MCF 10A (cell line): ENCODE measurements at regions not wholly inside any gene's neighbourhood (a gene's known extent, or its start where the extent isn't known, plus 50 kb on each side); places are given as distances from the start of the nearest gene placed in this dataset.

ENCODE experiments used
- BruUV-seq: library from RNA; stranded (reverse); fragments of 400-500 nt; replicated peaks from 2 replicates; lab custom pipeline; 2021; lab: Mats Ljungman, UMichigan
- CTCF ChIA-PET: fragments of 300-600 bp; sonication (Branson Sonifier 250); formaldehyde crosslinking; extraction: SDS; loops from one replicate; lab custom pipeline; 2021; ENCODE audit warnings: antibody characterized with exemption, inconsistent platforms; lab: Yijun Ruan, JAX
- POLR2A ChIA-PET: fragments of 300-600, 350-650 bp; sonication (Branson Sonifier 250); formaldehyde crosslinking; extraction: SDS; loops from one replicate; lab custom pipeline; 2020; ENCODE audit warnings: antibody characterized with exemption, inconsistent platforms; lab: Yijun Ruan, JAX
- DNase-seq: peaks from one replicate; pipeline ENCODE4 v3.0.0-alpha.2; 2018; ENCODE audit not compliant: unreplicated experiment
- H3K27ac Mint-ChIP-seq: one replicate; pipeline ENCODE4 v1.8.0; 2022; ENCODE audit warnings: mild to moderate bottlenecking, low read depth, mixed read lengths; ENCODE audit not compliant: unreplicated experiment
- H3K27me3 Mint-ChIP-seq: one replicate; pipeline ENCODE4 v1.8.0; 2022; ENCODE audit warnings: mixed read lengths; ENCODE audit not compliant: insufficient read depth, unreplicated experiment
- H3K36me3 Mint-ChIP-seq: one replicate; pipeline ENCODE4 v1.8.0; 2022; ENCODE audit warnings: mild to moderate bottlenecking, moderate library complexity, mixed read lengths; ENCODE audit not compliant: insufficient read depth, unreplicated experiment
- H3K4me1 Mint-ChIP-seq: one replicate; pipeline ENCODE4 v1.8.0; 2022; ENCODE audit warnings: mixed read lengths; ENCODE audit not compliant: insufficient read depth, unreplicated experiment
- H3K4me3 Mint-ChIP-seq: one replicate; pipeline ENCODE4 v1.8.0; 2022; ENCODE audit warnings: mild to moderate bottlenecking, moderate library complexity, mixed read lengths; ENCODE audit not compliant: unreplicated experiment
- H3K9me3 Mint-ChIP-seq: one replicate; pipeline ENCODE4 v1.8.0; 2022; ENCODE audit warnings: mixed read lengths; ENCODE audit not compliant: unreplicated experiment
- intact Hi-C: fragments of 100-400 bp; cut with micrococcal nuclease; formaldehyde crosslinking; loops from 2 replicates; pipeline ENCODE4 v1.14.1; 2022
- TF ChIP-seq, protein P1 (sequence below): fragments of 200-600 bp; IDR thresholded peaks from one replicate; pipeline ENCODE4 v1.8.0; 2022; ENCODE audit warnings: antibody characterized with exemption, mild to moderate bottlenecking; ENCODE audit not compliant: unreplicated experiment

DNA sequence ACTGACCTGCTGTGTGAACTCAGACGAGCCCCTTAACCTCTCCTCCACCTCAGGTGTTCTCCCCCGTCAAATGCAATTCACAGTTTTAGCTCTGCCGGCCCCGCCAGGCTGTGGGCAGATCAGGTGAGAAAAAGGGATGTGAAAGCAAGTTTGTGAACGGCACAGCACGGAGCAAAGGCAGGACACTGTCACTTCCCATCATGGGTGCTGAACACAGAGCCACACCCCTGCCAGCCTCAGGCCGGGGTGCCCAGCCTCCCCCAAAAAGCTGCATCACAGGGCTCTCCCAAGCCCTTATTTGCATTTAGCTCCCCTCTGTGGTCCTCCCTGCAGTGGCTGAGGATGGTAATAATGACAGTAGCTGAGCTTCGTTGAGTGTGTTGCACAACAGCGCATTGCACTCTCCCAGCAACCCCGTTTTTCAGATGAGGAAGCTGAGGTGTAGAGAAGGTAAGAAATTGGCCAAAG, 88.8 kb upstream of the TNRC6C start:
- no peak for DNase-seq
- BruUV-seq: no TSS peak
- Mint-ChIP-seq H3K9me3 (no peaks in the 10 kb centered on the region), H3K36me3 (peaks cover 5% of the 10 kb centered on the region), H3K27ac (no peak overlapping the region), H3K4me3 (no peak overlapping the region), H3K27me3 (peaks cover 40% of the 10 kb centered on the region), H3K4me1 (no peaks in the 10 kb centered on the region)
- intact Hi-C loops: no loop called here
- POLR2A ChIA-PET: no interaction called here
- TF ChIP-seq, protein P1, sequence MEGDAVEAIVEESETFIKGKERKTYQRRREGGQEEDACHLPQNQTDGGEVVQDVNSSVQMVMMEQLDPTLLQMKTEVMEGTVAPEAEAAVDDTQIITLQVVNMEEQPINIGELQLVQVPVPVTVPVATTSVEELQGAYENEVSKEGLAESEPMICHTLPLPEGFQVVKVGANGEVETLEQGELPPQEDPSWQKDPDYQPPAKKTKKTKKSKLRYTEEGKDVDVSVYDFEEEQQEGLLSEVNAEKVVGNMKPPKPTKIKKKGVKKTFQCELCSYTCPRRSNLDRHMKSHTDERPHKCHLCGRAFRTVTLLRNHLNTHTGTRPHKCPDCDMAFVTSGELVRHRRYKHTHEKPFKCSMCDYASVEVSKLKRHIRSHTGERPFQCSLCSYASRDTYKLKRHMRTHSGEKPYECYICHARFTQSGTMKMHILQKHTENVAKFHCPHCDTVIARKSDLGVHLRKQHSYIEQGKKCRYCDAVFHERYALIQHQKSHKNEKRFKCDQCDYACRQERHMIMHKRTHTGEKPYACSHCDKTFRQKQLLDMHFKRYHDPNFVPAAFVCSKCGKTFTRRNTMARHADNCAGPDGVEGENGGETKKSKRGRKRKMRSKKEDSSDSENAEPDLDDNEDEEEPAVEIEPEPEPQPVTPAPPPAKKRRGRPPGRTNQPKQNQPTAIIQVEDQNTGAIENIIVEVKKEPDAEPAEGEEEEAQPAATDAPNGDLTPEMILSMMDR: no peak
- CTCF ChIA-PET: interaction anchor here (0.6 kb wide), 2 partner anchors 55 to 102 kb away, joined by 3 to 4 read pairs; no protein-coding TSS in a partner anchor

DNA sequence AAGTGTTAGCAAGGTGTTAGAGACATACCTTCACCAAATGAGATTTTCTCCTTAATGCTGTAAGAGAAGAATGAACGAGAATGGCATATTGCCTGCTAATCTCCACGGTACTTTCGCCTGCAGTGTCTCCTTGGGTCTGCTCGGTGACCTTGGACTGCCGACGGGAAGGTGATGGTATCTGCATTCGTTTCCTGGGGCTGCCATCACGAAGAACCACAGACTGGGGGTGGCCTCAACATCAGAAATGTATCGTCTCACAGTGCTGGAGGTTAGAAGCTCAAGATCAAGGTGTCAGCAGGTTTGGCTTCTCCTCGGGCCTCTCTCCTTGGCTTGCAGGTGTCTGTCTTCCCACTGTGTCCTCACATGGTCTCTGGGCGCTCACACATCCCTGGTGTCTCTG, 86.3 kb upstream of the TNRC6C start:
- ChIA-PET CTCF (no interaction called here), POLR2A (no interaction called here)
- Mint-ChIP-seq H3K36me3 (peaks cover 4% of the 10 kb centered on the region), H3K4me1 (no peaks in the 10 kb centered on the region), H3K27me3 (peaks cover 46% of the 10 kb centered on the region), H3K27ac (no peak overlapping the region), H3K9me3 (peaks cover 11% of the 10 kb centered on the region), H3K4me3 (no peak overlapping the region)
- BruUV-seq: no TSS peak
- intact Hi-C loops: no loop called here
- TF ChIP-seq, protein P1: no peak
- no peak for DNase-seq

DNA sequence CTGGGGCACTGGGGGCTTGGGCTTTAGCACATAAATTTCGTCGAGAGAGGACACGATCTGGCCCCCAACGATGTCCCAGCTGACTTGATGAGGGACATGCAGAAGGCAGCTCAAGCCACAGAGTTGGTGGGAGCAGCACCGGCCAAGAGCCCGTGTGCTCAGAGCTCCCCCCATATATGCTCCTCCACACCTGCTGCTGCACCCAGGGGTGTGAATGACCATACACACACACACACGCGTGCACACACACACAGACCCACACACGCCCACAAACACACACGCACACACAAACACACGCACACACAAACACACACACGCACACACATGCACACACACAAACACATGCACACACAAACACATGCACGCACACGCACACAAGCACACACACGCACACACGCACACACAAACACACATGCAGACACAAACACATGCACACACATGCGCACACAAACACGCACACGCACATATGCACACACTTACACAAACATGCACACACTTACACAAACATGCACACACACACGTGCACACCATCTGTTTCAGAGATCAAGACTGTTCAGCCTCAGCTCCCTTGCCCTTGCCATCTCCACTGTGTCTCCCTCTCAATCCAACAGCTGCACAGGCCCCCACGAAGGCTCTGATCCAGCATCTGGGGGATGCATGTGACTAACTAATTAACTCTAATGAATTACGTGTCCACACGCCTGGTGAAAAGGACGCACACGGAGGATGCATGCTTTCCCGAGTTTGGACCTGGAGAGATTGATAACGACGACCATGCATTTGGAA, 85.6 kb upstream of the TNRC6C start:
- intact Hi-C loops: no loop called here
- Mint-ChIP-seq H3K4me1 (no peaks in the 10 kb centered on the region), H3K27ac (no peak overlapping the region), H3K9me3 (peaks cover 11% of the 10 kb centered on the region), H3K4me3 (no peak overlapping the region), H3K36me3 (no peaks in the 10 kb centered on the region), H3K27me3 (peaks cover 46% of the 10 kb centered on the region)
- POLR2A ChIA-PET: no interaction called here
- BruUV-seq: no TSS peak
- DNase-seq: no peak
- CTCF ChIA-PET: no interaction called here
- TF ChIP-seq, protein P1: no peak

DNA sequence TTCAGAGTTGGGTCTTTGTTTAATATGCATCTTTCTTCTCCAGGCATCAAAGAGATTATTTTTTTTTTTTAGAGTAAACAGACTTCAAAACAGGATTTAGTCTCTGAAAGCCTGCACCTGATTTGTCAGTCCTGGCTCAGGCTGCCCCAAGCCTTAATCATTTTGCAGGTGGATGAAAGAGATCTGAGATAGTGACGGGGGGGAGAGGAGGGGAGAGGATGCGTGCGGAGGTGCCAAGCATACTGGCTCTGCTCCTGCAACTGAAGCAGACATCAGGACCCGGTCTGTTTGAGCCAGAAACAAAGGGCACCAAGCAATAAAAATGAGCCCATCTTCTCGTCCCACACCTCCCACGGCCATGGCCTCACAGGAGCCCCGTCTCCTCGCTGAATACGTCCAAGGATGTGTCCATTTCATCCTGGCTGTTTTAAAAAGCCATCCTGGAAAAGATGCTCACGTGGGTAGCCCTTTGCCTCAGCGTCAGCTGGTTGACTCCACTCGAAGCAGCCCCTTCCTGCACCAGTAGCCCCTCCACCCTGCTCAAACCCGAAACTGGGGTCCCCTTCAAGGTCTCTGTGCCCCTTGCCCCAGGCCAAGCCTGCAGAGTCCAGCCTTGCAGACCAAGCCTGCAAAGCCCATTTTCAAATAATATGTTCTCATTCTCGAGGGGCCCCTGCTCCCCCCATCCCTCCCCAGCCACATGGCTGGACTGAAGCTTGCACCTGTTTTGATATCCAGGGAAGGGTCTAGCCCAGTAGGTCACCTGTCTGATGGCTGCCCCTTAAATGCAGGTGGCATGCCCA, 84.8 kb upstream of the TNRC6C start:
- Mint-ChIP-seq H3K9me3 (peaks cover 11% of the 10 kb centered on the region), H3K4me1 (no peaks in the 10 kb centered on the region), H3K4me3 (no peak overlapping the region), H3K27ac (no peak overlapping the region), H3K27me3 (peaks cover 44% of the 10 kb centered on the region), H3K36me3 (no peaks in the 10 kb centered on the region)
- TF ChIP-seq, protein P1: no peak
- BruUV-seq: no TSS peak
- ChIA-PET CTCF (no interaction called here), POLR2A (no interaction called here)
- no peak for DNase-seq
- intact Hi-C loops: no loop called here
